HepG2 (cell line): ENCODE measurements at regions not wholly inside any gene's neighbourhood (a gene's known extent, or its start where the extent isn't known, plus 50 kb on each side); places are given as distances from the start of the nearest gene placed in this dataset.

Source experiments
- ATAC-seq: fragments of 200-7000 bp; cut with Tn5 transposase; 3 replicates; pipeline ENCODE4 v1.9.1; 2020; ENCODE audit warnings: mild to moderate bottlenecking, moderate library complexity
- BruUV-seq: library from RNA; stranded (reverse); fragments of 400-500 nt; replicated peaks from 2 replicates; lab custom pipeline; 2021; lab: Mats Ljungman, UMichigan
- CTCF ChIA-PET: fragments of 300-600 bp; formaldehyde crosslinking; extraction: SDS; loops from one replicate; lab custom pipeline; 2021; ENCODE audit warnings: low total read pairs, inconsistent platforms, low intra/inter-chr PET ratio; lab: Yijun Ruan, JAX
- POLR2A ChIA-PET: fragments of 350-600 bp; sonication (Branson Sonifier 250); formaldehyde crosslinking; loops from one replicate; lab custom pipeline; 2020; ENCODE audit warnings: antibody characterized with exemption, inconsistent platforms; lab: Yijun Ruan, JAX
- DNase-seq: peaks from one replicate; pipeline ENCODE4 v3.0.0-alpha.2; 2015; ENCODE audit warnings: low spot score
- FAIRE-seq: peaks from 3 replicates; lab custom pipeline; 2011; peaks lifted over from hg19 to GRCh38; lab: Jason Lieb, UNC
- H2AFZ ChIP-seq: one replicate; pipeline ENCODE4 v1.6.1; 2011; ENCODE audit warnings: low read length, inconsistent platforms
- H3K27ac ChIP-seq: fragments of 300-600 bp; 3 replicates; pipeline ENCODE4 v1.8.0; 2011; ENCODE audit warnings: mixed run types, mild to moderate bottlenecking, mixed read lengths, low read length, inconsistent platforms; ENCODE audit not compliant: insufficient read depth; ENCODE audit errors: extremely low read length
- H3K27me3 ChIP-seq, 2 experiments: fragments of 200-600 bp in 1 of 2; 2 replicates in 1 of 2; 3 replicates in 1 of 2; pipeline versions ENCODE4 v1.6.0 to v1.8.0; 2011; ENCODE audit warnings: low read length in 2 of 2, mild to moderate bottlenecking in 2 of 2, moderate library complexity in 2 of 2, inconsistent platforms in 1 of 2; ENCODE audit not compliant: insufficient read depth in 2 of 2, control insufficient read depth in 1 of 2
- H3K36me3 ChIP-seq, 2 experiments: fragments of 200-600 bp in 1 of 2; replicated peaks in 1 of 2; 2 replicates in 1 of 2; 3 replicates in 1 of 2; pipeline versions ENCODE4 v1.5.1 to v1.8.0; 2011; ENCODE audit warnings: low read length in 2 of 2, inconsistent platforms in 1 of 2; ENCODE audit not compliant: insufficient read depth in 2 of 2, control insufficient read depth in 1 of 2
- H3K4me1 ChIP-seq: 2 replicates; pipeline ENCODE4 v1.5.1; 2012; ENCODE audit warnings: low read length, inconsistent platforms; ENCODE audit not compliant: insufficient read depth
- H3K4me2 ChIP-seq: 2 replicates; pipeline ENCODE4 v1.6.0; 2011; ENCODE audit warnings: low read depth, low read length, inconsistent platforms
- H3K4me3 ChIP-seq, 3 experiments: fragments of 200-600 bp in 1 of 3; sonication (generic), shearing (Covaris generic) in 1 of 3; replicated peaks in 1 of 3; 2 replicates each; pipeline ENCODE4 v1.5.1; 2011 to 2016; ENCODE audit warnings: low read length in 3 of 3, inconsistent platforms in 2 of 3, low read depth in 2 of 3, mild to moderate bottlenecking in 2 of 3, control low read depth in 1 of 3, mixed read lengths in 1 of 3; ENCODE audit not compliant: insufficient read depth in 1 of 3
- H3K79me2 ChIP-seq: one replicate; pipeline ENCODE4 v1.6.1; 2011; ENCODE audit warnings: low read length, inconsistent platforms; ENCODE audit not compliant: insufficient read depth
- H3K9ac ChIP-seq: 2 replicates; pipeline ENCODE4 v1.6.0; 2011; ENCODE audit warnings: mild to moderate bottlenecking, low read depth, low read length, inconsistent platforms; ENCODE audit not compliant: insufficient read depth
- H3K9me3 ChIP-seq: 2 replicates; pipeline ENCODE4 v1.5.1; 2012; ENCODE audit warnings: mild to moderate bottlenecking, low read length
- H4K20me1 ChIP-seq: 2 replicates; pipeline ENCODE4 v1.6.0; 2011; ENCODE audit warnings: inconsistent platforms, mild to moderate bottlenecking, low read length, moderate library complexity; ENCODE audit not compliant: insufficient read depth
- FOXJ3 ChIP-seq: sonication (generic); formaldehyde crosslinking; IDR thresholded peaks from 2 replicates; pipeline ENCODE4 v1.4.0; 2020; ENCODE audit warnings: missing genetic modification reagents, mild to moderate bottlenecking, borderline replicate concordance
- HNF4A ChIP-seq: sonication (generic); formaldehyde crosslinking; IDR thresholded peaks from 2 replicates; pipeline ENCODE4 v1.4.0; 2020; ENCODE audit warnings: missing genetic modification reagents
- SMYD3 ChIP-seq: sonication (generic); formaldehyde crosslinking; IDR thresholded peaks from 2 replicates; pipeline ENCODE4 v1.8.1; 2023; ENCODE audit warnings: mild to moderate bottlenecking, missing genetic modification reagents
- ZNF329 ChIP-seq: sonication (generic); formaldehyde crosslinking; IDR thresholded peaks from 2 replicates; pipeline ENCODE4 v1.9.0; 2021; ENCODE audit warnings: low read depth, mild to moderate bottlenecking, missing genetic modification reagents
- ZNF503 ChIP-seq: sonication (generic); formaldehyde crosslinking; IDR thresholded peaks from 2 replicates; pipeline ENCODE4 v1.4.0; 2020; ENCODE audit warnings: missing genetic modification reagents
- WGBS: methylation state at CpG from one replicate; pipeline ENCODE4 v1.1.6; 2017; ENCODE audit warnings: low lambda C conversion rate; 5-methylcytosine and 5-hydroxymethylcytosine counted together
- in situ Hi-C: cut with HindIII; loops from 2 replicates; pipeline ENCODE4 v1.10.0; 2017; ENCODE audit warnings: low pct_unique_long_range_greater_than_20kb; ENCODE audit not compliant: extremely low pct_ligation_motif_present
- intact Hi-C: fragments of 100-400 bp; cut with micrococcal nuclease; formaldehyde crosslinking; loops from one replicate; pipeline ENCODE4 v1.10.0; 2022; ENCODE audit not compliant: unreplicated experiment
- TF ChIP-seq, protein P1 (sequence below): sonication (generic); formaldehyde crosslinking; IDR thresholded peaks from 2 replicates; pipeline ENCODE4 v1.4.0; 2020; ENCODE audit warnings: missing genetic modification reagents; ENCODE audit errors: not compliant biosample characterization
- TF ChIP-seq, protein P2 (sequence below): sonication (generic); formaldehyde crosslinking; conservative IDR thresholded peaks from 2 replicates; pipeline ENCODE4 v1.4.0; 2020; ENCODE audit warnings: mild to moderate bottlenecking, missing genetic modification reagents, moderate library complexity
- TF ChIP-seq, protein P3 (sequence below): sonication (generic); formaldehyde crosslinking; IDR thresholded peaks from 2 replicates; pipeline ENCODE4 v1.4.0; 2020; ENCODE audit warnings: missing genetic modification reagents

DNA sequence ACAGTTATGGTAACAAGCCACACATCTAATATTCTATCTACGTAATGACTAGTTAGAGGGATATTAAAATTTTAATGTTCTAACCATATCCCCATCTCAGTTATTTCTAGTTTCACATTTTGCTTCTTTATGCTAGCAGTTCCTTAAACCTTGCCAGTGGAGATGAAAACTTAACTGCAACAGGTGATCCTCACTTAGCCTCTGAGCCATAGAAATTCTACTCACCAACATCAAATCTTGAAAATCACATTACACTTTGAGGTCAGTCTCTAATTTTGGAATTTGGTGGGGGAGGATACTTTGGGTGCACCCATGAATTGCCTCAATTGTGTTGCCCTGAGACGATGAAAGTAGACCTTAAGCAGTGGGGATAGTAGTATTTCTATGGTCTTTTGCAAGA is 256.4 kb downstream of the GATA3 start (continued):
- TF ChIP-seq HNF4A (no peak), SMYD3 (CRISPR knock-in tag) (no peak), ZNF329 (no peak)
- TF ChIP-seq, all 625 proteins: peak for 0

DNA sequence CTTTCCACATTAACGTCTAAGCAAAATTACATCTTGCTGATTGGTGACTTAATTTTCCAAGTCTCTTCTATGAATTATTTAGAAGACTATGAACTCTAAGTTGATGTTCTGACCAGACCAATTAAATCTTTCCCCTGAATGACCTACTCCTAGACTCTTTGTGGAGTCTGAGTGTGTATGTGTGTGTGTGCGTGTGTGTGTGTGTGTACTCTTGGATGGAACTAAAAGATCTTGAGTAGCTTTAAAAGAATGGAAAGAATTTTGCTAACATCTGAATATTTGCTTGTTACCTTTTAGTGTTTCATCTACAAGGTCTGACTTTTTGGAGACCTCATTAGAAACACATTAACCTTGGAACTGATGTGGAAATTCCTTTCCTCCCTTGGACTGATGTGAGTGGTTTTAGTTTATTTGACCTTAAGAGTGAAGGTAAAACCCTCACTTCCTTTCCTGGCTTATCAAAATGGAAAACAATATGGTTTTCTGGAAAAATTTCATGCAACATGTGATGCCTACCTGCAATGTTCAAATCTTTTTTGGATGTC is 257.1 kb downstream of the GATA3 start:
- ATAC-seq, result no peak
- BruUV-seq, result no TSS peak
- no peak overlapping the region for H3K9ac ChIP-seq
- no peak for DNase-seq
- no peak overlapping the region for H3K4me3 ChIP-seq
- CTCF ChIA-PET, result no interaction called here
- H3K79me2 ChIP-seq, result no peaks in the 10 kb centered on the region
- intact Hi-C loops, result no loop called here
- no peak for FAIRE-seq
- POLR2A ChIA-PET, result no interaction called here
- H2AFZ ChIP-seq, result no peak overlapping the region
- no peaks in the 10 kb centered on the region for H4K20me1 ChIP-seq
- TF ChIP-seq, protein P1, sequence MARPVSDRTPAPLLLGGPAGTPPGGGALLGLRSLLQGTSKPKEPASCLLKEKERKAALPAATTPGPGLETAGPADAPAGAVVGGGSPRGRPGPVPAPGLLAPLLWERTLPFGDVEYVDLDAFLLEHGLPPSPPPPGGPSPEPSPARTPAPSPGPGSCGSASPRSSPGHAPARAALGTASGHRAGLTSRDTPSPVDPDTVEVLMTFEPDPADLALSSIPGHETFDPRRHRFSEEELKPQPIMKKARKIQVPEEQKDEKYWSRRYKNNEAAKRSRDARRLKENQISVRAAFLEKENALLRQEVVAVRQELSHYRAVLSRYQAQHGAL (CRISPR knock-in tag), result no peak
- TF ChIP-seq, protein P2, sequence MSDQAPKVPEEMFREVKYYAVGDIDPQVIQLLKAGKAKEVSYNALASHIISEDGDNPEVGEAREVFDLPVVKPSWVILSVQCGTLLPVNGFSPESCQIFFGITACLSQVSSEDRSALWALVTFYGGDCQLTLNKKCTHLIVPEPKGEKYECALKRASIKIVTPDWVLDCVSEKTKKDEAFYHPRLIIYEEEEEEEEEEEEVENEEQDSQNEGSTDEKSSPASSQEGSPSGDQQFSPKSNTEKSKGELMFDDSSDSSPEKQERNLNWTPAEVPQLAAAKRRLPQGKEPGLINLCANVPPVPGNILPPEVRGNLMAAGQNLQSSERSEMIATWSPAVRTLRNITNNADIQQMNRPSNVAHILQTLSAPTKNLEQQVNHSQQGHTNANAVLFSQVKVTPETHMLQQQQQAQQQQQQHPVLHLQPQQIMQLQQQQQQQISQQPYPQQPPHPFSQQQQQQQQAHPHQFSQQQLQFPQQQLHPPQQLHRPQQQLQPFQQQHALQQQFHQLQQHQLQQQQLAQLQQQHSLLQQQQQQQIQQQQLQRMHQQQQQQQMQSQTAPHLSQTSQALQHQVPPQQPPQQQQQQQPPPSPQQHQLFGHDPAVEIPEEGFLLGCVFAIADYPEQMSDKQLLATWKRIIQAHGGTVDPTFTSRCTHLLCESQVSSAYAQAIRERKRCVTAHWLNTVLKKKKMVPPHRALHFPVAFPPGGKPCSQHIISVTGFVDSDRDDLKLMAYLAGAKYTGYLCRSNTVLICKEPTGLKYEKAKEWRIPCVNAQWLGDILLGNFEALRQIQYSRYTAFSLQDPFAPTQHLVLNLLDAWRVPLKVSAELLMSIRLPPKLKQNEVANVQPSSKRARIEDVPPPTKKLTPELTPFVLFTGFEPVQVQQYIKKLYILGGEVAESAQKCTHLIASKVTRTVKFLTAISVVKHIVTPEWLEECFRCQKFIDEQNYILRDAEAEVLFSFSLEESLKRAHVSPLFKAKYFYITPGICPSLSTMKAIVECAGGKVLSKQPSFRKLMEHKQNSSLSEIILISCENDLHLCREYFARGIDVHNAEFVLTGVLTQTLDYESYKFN (CRISPR knock-in tag), result no peak
- TF ChIP-seq FOXJ3, result no peak
- TF ChIP-seq, protein P3, sequence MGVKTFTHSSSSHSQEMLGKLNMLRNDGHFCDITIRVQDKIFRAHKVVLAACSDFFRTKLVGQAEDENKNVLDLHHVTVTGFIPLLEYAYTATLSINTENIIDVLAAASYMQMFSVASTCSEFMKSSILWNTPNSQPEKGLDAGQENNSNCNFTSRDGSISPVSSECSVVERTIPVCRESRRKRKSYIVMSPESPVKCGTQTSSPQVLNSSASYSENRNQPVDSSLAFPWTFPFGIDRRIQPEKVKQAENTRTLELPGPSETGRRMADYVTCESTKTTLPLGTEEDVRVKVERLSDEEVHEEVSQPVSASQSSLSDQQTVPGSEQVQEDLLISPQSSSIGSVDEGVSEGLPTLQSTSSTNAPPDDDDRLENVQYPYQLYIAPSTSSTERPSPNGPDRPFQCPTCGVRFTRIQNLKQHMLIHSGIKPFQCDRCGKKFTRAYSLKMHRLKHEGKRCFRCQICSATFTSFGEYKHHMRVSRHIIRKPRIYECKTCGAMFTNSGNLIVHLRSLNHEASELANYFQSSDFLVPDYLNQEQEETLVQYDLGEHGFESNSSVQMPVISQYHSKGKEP (CRISPR knock-in tag), result no peak
- TF ChIP-seq ZNF503 (CRISPR knock-in tag), result no peak
- TF ChIP-seq, all 625 proteins: peak for 0
- Histone ChIP-seq H3K4me2 (no peak overlapping the region), H3K4me1 (no peaks in the 10 kb centered on the region), H3K27me3 (peaks cover 0 to 2% of the 10 kb centered on the region in 2 experiments; a peak in 1 of 5 replicates), H3K27ac (no peak overlapping the region), H3K9me3 (no peaks in the 10 kb centered on the region), H3K36me3 (no peaks in the 10 kb centered on the region)
- 5% methylated on average over 2 of the region's 2 CpGs for whole genome bisulfite sequencing
- in situ Hi-C loops, result no loop called here
